B cell (primary cell): ENCODE measurements at regions not wholly inside any gene's neighbourhood (a gene's known extent, or its start where the extent isn't known, plus 50 kb on each side); places are given as distances from the start of the nearest gene placed in this dataset.

Experiments used
- ATAC-seq: fragments of 200-7000 bp; cut with Tn5 transposase; one replicate; pipeline ENCODE4 v1.10.0; 2021; ENCODE audit warnings: low read depth, mild to moderate bottlenecking, moderate number of reproducible peaks, moderate library complexity
- CTCF ChIA-PET: fragments of 350-600 bp; sonication (Branson Sonifier 250); formaldehyde crosslinking; loops from one replicate; lab custom pipeline; 2021; ENCODE audit warnings: antibody characterized with exemption, inconsistent platforms; lab: Charles Lee
- POLR2A ChIA-PET: fragments of 350-600 bp; sonication (Branson Sonifier 250); formaldehyde crosslinking; loops from one replicate; lab custom pipeline; 2021; ENCODE audit warnings: antibody characterized with exemption; lab: Charles Lee
- DNase-seq: peaks from one replicate; pipeline ENCODE4 v3.0.0; 2013
- H2AFZ ChIP-seq: 2 replicates; pipeline ENCODE4 v1.6.1; 2012; ENCODE audit warnings: mild to moderate bottlenecking, low read depth, low read length; ENCODE audit not compliant: insufficient read depth, poor library complexity, severe bottlenecking
- H3K27ac ChIP-seq, 2 donors: 1 replicate in 1 of 2; 2 replicates in 1 of 2; pipeline ENCODE4 v1.5.1; 2012 to 2013; ENCODE audit warnings: low read length in 2 of 2, mild to moderate bottlenecking in 2 of 2, moderate library complexity in 1 of 2
- H3K27me3 ChIP-seq, 4 experiments: fragments of 200-600 bp in 1 of 4; sonication (generic) in 1 of 4; replicated peaks in 1 of 4; 1 replicate in 2 of 4; 2 replicates in 2 of 4; pipeline versions ENCODE4 v1.6.1 to v1.7.0; 2013 to 2016; ENCODE audit warnings: low read length in 3 of 4, mild to moderate bottlenecking in 2 of 4, mixed read lengths in 1 of 4, moderate library complexity in 1 of 4; ENCODE audit not compliant: insufficient read depth in 4 of 4, control insufficient read depth in 3 of 4; ENCODE audit errors: control extremely low read depth in 1 of 4
- H3K36me3 ChIP-seq, 2 experiments: replicated peaks in 1 of 2; 1 replicate in 1 of 2; 2 replicates in 1 of 2; pipeline versions ENCODE4 v1.6.1 to v1.7.1; 2013; ENCODE audit warnings: low read length in 1 of 2; ENCODE audit not compliant: insufficient read depth in 2 of 2, control insufficient read depth in 1 of 2; ENCODE audit errors: control extremely low read depth in 1 of 2, extremely low read depth in 1 of 2
- H3K4me1 ChIP-seq, 2 donors: fragments of 200-600 bp in 1 of 2; sonication (generic) in 1 of 2; 1 replicate in 1 of 2; 2 replicates in 1 of 2; pipeline versions ENCODE4 v1.5.1 to v1.6.1; 2013 to 2017; ENCODE audit warnings: low read length in 2 of 2; ENCODE audit not compliant: control insufficient read depth in 2 of 2, insufficient read depth in 2 of 2
- H3K4me2 ChIP-seq: replicated peaks from 2 replicates; pipeline ENCODE3; 2012; ENCODE audit warnings: mild to moderate bottlenecking, low read depth, low read length; ENCODE audit not compliant: poor library complexity, severe bottlenecking
- H3K4me3 ChIP-seq, 5 experiments: fragments of 200-600 bp in 1 of 5; sonication (generic) in 1 of 5; 1 replicate in 3 of 5; 2 replicates in 2 of 5; pipeline versions ENCODE4 v1.5.1 to v1.7.0; 2011 to 2016; ENCODE audit warnings: low read length in 4 of 5, mild to moderate bottlenecking in 4 of 5, low read depth in 2 of 5, control low read depth in 1 of 5, moderate library complexity in 1 of 5; ENCODE audit not compliant: insufficient read depth in 1 of 5; ENCODE audit errors: control extremely low read depth in 1 of 5, extremely low read depth in 1 of 5
- H3K79me2 ChIP-seq: fragments of 200-600 bp; sonication (generic); one replicate; pipeline ENCODE4 v1.6.0; 2016; ENCODE audit warnings: low read length; ENCODE audit not compliant: control insufficient read depth, insufficient read depth
- H3K9ac ChIP-seq: fragments of 200-600 bp; sonication (generic); 2 replicates; pipeline ENCODE4 v1.6.1; 2017; ENCODE audit warnings: mild to moderate bottlenecking, low read length, moderate library complexity
- H3K9me3 ChIP-seq, 3 donors: one replicate each; pipeline versions ENCODE4 v1.6.1 to v1.7.1; 2013; ENCODE audit warnings: low read length in 2 of 3; ENCODE audit not compliant: control insufficient read depth in 2 of 3, insufficient read depth in 1 of 3; ENCODE audit errors: control extremely low read depth in 1 of 3
- H4K20me1 ChIP-seq: 2 replicates; pipeline ENCODE4 v1.6.0; 2012; ENCODE audit warnings: mild to moderate bottlenecking, low read length; ENCODE audit not compliant: insufficient read depth, control insufficient read depth, poor library complexity, severe bottlenecking
- H3K27ac Mint-ChIP-seq: one replicate; pipeline ENCODE4 v1.8.0; 2021; ENCODE audit warnings: mixed read lengths
- H3K27me3 Mint-ChIP-seq: one replicate; pipeline ENCODE4 v1.8.0; 2021; ENCODE audit warnings: mixed read lengths
- H3K4me1 Mint-ChIP-seq: one replicate; pipeline ENCODE4 v1.8.0; 2021; ENCODE audit warnings: mixed read lengths
- H3K4me3 Mint-ChIP-seq: one replicate; pipeline ENCODE4 v1.8.0; 2021; ENCODE audit warnings: mixed read lengths
- H3K9me3 Mint-ChIP-seq: one replicate; pipeline ENCODE4 v1.8.0; 2022; ENCODE audit warnings: mixed read lengths; ENCODE audit not compliant: insufficient read depth
- CTCF ChIP-seq: fragments of 200-600 bp; IDR thresholded peaks from one replicate; pipeline ENCODE4 v1.8.0; 2022; ENCODE audit warnings: antibody characterized with exemption, mild to moderate bottlenecking
- EZH2 ChIP-seq: IDR thresholded peaks from 2 replicates; pipeline ENCODE4 v1.6.1; 2012; ENCODE audit warnings: borderline replicate concordance, low read depth, mild to moderate bottlenecking, moderate library complexity, low read length; ENCODE audit not compliant: insufficient read depth, poor library complexity, severe bottlenecking
- WGBS: methylation state at CpG from one replicate; pipeline ENCODE4 v1.1.5; 2013; ENCODE audit warnings: missing lambda C conversion rate; ENCODE audit not compliant: insufficient coverage; 5-methylcytosine and 5-hydroxymethylcytosine counted together
- intact Hi-C: fragments of 100-400 bp; cut with micrococcal nuclease; formaldehyde crosslinking; loops from one replicate; pipeline ENCODE4 v1.10.0; 2022

GRCh38 chr4:189420572-189420971, 520.1 kb upstream of the FRG1 start:
- Mint-ChIP-seq H3K4me1 (no peaks in the 10 kb centered on the region), H3K27ac (no peak overlapping the region), H3K4me3 (no peak overlapping the region), H3K9me3 (peaks cover 7% of the 10 kb centered on the region), H3K27me3 (no peaks in the 10 kb centered on the region)
- intact Hi-C loops = no loop called here
- WGBS = 71% methylated on average over 6 of the region's 10 CpGs
- no peak for ATAC-seq
- ChIA-PET POLR2A (no interaction called here), CTCF (no interaction called here)
- Histone ChIP-seq H3K27me3 (no peaks in the 10 kb centered on the region), H4K20me1 (no peaks in the 10 kb centered on the region), H3K27ac (no peak overlapping the region), H3K4me1 (no peaks in the 10 kb centered on the region), H3K36me3 (no peaks in the 10 kb centered on the region), H3K4me2 (no peak overlapping the region), H3K79me2 (no peaks in the 10 kb centered on the region), H3K4me3 (no peak overlapping the region), H2AFZ (no peak overlapping the region), H3K9me3 (peaks cover 0 to 6% (median 0%) of the 10 kb centered on the region in 3 donors), H3K9ac (no peak overlapping the region)
- DNase-seq = no peak
- TF ChIP-seq CTCF (no peak), EZH2 (no peak)

GRCh38 chr4:189436207-189436606, 504.5 kb upstream of the FRG1 start:
- Histone ChIP-seq H4K20me1 (no peaks in the 10 kb centered on the region), H3K9ac (no peak overlapping the region), H3K9me3 (peaks cover 0 to 4% (median 2%) of the 10 kb centered on the region in 3 donors), H3K79me2 (no peaks in the 10 kb centered on the region), H3K27me3 (no peaks in the 10 kb centered on the region), H3K4me2 (no peak overlapping the region), H3K27ac (no peak overlapping the region), H3K36me3 (no peaks in the 10 kb centered on the region), H3K4me1 (no peaks in the 10 kb centered on the region), H3K4me3 (no peak overlapping the region), H2AFZ (no peak overlapping the region)
- Mint-ChIP-seq H3K4me1 (no peaks in the 10 kb centered on the region), H3K27me3 (no peaks in the 10 kb centered on the region), H3K4me3 (no peak overlapping the region), H3K9me3 (peaks cover 5% of the 10 kb centered on the region), H3K27ac (no peak overlapping the region)
- ChIA-PET CTCF (no interaction called here), POLR2A (no interaction called here)
- no peak for ATAC-seq
- 92% methylated on average over 3 of the region's 3 CpGs for WGBS
- TF ChIP-seq EZH2 = no peak
- no peak for TF ChIP-seq CTCF
- no peak for DNase-seq
- intact Hi-C loops = no loop called here
